GM21717 (cell line): ENCODE measurements at regions not wholly inside any gene's neighbourhood (a gene's known extent, or its start where the extent isn't known, plus 50 kb on each side); places are given as distances from the start of the nearest gene placed in this dataset.

Experiments
- ATAC-seq: cut with Tn5 transposase; IDR thresholded peaks from one replicate; pipeline ENCODE4 v1.9.1; 2021; ENCODE audit warnings: mild to moderate bottlenecking, moderate library complexity; ENCODE audit not compliant: unreplicated experiment

DNA sequence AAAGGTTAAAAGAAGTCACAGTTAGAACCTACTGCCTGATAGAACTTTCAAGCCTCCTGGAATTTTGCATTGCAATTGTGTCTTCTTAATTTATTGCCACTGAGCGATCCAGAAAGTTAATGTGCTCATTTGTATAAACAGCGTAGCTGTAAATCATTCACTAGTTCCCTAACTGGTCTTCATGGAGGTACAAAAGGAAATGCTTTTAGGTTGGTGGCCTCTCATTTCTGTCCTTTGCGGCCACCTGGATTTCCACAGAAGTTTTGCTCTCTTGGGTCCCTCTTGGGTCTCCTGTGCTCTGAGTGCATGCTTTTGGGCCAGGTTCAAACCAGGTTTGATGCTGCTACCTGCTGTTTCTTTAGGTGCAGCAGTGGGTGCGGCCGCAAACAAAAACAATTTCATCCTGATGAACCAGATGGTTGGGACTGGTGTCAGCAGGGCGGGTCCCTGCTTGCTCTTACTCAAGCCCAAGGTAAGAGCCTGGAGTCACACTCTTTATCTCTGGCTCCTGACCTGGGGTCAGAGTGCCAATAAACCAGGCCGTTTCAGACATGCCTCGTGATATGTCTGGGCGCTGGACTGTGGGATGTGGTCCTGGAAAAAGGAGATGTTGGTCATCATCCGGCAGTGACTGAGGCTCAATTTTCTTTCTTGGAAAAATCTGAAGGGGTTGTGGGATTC is 270.1 kb downstream of the PTTG2 start:
- no peak for ATAC-seq

DNA sequence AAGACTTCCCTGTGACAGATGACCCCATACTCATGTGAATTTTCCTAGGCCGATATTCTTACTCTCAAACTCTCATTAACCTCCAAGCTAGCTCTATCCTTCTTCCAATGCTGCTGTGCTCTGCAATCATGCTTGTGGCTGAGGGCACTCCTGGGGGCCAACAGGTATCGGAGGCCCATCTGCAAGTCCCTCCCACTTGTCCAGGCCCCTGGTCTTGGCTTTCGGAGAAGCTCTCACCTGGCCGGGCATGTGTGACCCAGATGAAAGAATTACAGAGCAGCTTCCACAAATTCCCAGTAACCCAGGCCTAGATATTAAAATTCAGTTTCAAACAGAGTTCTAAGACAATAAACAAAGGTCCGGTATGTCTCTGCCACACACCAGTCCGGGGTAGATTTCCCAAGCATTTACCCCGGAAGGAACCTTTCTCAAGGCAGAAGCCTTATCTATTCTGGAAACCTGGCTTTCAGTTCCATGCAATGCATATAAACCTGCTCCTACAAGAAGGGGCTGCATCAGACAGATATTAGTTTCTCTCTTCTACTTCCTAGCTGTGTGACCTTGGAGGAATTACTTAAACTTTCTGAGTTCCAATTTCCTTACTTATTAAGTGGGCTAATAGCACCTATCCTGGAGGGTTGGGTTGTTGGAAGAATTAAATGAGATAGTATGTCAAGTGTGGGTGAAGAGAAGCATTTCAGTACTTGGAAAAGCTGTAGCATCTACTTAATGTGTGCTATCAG is 270.8 kb downstream of the PTTG2 start:
- no peak for ATAC-seq

DNA sequence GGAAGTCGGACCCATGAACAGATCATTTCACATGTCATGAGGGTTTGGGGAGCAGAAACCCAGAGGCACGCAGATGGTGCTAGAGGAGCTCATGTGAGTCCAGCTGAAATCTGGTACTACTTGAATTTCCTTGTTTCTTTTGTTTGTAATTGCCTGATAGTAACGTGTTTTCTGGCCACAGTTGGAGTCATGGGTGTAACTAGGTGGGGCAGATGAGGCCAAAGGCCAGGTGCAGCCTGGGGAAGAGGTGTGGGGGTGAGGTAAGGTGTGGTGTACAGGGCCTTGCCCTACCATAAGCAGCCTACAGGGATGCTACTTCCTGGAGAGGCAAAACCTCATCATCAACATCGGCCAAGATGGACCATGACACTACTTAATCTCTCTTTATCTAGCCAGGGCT is 271.4 kb downstream of the PTTG2 start:
- no peak for ATAC-seq

DNA sequence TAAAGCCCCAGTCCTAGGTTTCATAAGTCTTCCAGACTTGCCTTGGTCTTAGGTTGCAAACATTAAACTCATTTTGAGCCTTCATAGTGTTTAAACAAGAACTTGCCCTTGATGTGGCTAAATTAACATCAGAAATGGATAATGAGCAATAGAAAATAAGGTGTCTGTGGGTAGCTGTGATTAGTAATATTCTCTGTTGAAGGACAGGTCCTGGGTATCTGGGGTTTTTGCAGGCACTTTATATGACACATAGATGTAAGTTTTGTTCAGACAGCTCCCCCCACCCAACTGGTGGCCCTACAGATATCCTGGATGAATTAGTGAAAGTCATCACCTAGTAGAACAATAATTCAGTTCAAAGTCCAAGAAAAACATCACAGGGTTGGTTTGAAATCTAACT is 272.5 kb downstream of the PTTG2 start:
- no peak for ATAC-seq

DNA sequence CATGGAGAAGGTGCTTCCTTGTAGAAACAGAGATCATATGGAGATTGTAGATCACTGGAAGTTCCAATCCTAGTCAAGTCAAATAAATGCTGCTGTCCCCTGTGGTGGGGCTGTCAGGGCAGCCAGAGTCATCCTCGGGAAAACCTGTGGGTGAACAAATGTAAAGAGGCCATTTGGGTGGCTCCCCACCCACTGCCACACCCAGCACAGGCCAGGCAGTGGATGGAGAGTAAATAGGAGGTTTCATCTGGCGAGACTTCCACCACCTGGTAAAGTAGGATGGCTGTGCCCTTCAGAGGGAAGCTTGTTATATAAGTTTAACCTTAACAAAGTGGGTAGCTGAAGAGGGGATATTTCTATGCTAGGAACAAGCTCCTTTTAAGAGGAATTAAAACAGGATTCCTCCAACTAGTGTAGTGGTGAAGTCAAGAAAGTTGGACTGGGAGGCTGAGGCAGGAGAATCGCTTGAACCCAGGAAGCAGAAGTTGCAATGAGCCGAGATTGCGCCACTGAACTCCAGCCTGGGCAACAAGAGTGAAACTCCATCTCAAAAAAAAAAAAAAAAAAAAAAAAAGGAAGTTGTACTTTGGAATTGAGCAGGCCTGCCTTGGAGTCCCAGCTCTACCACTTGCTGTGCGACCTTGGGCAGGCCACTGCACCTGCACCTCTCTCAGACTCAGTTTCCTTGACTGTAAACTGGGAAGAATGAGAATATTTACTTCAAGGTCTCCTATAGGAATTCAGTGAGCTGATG is 273.7 kb downstream of the PTTG2 start:
- no peak for ATAC-seq

DNA sequence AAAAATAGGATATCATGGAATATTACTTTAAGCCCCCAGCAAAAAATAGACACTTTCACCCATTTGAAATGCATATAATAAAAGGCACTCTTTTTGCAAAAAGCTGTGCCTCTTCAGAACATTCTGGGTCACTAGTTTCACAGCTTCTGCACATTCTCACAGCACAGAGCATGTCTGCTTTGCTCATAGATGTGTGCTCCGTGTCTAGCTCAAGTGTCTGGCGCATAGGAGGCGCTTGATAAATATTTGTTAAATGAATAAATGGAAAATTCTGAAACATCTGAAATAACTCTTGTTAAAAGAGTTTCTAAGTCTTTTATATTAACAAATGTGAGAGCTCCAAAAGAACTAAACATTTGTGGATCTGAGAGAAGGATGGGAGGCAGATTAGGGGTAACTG is 275.2 kb downstream of the PTTG2 start:
- no peak for ATAC-seq

DNA sequence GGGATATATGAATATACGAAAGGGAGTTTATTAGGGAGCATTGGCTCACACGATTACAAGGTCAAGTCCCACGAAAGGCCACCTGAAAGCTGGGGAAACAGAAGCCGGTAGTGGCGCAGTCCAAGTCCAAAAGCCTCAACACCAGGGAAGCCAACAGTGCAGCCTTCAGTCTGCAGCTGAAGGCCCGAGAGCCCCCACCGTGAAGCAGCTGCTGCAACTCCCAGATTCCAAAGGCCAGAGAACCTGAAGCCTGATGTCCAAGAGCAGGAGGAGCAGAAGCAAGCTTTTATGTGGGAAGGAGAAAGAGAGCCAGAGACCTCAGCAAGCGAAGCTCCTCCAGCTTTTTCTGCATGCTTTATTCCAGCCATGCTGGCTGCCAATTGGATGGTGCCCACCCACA is 275.8 kb downstream of the PTTG2 start:
- ATAC-seq = no peak

DNA sequence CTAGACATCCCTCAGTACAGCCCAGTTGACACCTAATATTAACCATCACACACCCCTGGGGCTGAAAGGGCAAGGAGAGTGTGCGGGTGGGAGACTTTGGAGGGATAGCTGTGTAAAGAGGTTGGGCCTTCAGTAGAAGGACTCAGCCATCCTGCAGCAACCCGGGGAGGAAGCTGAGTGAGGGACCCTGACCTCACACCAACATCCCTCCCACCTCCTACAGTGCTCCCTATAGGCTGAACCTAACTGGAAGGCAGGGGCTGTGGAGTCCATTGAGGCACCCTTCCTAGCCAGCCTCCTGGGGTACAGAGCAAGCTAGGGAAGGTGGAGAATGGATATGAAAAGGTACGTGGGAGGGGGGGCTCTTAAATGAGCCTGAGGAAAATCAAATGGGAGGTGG is 276.3 kb downstream of the PTTG2 start:
- no peak for ATAC-seq

DNA sequence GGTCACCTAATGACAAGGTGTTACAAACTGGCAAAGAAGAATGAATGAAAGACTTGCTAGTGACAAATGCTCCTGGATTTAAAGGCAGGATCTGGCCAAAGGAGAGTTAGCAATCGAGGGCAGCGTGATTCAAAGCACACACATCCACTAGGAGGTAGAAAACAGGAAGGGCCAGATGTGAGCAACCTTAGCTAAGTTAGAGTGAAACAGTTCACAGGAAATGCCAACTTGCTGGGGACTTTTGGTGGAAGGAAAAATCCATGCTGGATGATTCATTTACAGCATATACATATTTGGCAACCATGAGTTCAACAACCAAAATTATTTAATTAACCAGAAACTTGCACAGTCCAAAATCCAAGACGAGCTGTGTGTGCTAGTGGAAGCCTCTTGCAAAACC is 276.9 kb downstream of the PTTG2 start:
- ATAC-seq = no peak

DNA sequence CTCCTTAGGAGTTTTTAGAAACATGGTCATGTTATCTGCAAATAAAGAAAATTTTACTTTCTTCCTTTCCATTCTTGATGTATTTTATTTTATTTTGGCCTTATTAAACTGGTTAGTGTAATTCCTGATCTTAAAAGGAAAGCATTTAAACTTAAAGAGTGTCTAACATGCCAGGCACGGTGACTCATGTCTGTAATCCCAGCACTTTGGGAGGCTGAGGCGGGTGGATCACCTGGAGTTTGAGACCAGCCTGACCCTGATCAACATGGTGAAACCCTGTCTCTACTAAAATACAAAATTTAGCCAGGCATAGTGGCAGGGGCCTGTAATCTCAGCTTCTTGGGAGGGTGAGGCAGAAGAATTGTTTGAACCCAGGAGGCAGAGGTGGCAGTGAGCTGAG is 281.3 kb downstream of the PTTG2 start:
- no peak for ATAC-seq

DNA sequence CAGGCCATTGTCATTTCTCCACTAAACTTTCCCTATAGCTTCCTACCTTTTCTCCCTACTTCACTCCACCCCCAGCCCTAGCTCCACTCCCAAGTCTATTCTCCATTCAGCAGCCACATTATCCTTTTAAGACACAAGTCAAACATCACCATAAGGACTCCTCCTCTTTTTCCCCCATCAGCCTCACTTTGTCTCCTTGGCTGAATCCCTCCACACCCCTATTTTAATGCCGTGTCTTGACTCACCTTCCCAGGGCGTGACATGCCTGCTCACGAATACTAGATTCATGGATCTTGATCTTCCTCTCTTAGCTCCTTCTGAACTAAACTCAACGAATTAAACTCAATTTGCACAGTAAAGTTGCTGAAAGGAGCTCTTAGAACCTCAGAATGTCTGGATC is 281.9 kb downstream of the PTTG2 start:
- ATAC-seq = no peak

DNA sequence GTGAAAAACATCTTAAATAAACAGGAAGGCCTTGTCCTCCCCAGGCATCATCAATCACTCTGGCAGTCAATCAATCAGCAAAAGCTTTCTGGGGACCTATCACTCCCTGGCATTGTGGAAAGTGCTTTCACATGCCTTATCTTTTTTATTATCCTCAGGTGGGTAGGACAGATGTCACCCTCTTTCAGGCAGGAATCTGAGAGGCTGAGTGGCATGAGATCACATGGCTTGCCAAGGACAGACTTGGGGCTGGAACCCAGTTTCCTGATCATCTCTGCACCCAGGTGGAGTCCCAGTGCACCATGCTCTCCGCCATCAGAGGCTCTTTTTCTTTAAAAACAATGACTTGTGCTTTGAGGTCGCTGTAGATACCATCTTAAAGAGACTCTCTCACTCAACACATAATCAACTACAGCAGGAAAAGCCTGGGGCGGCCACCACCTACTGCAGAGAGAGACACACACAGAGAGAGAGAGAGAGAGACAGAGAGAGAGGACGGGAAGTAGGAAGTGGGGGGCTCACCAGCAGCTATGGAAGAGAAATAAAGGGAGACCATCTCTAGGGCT is 282.7 kb downstream of the PTTG2 start:
- ATAC-seq = no peak

DNA sequence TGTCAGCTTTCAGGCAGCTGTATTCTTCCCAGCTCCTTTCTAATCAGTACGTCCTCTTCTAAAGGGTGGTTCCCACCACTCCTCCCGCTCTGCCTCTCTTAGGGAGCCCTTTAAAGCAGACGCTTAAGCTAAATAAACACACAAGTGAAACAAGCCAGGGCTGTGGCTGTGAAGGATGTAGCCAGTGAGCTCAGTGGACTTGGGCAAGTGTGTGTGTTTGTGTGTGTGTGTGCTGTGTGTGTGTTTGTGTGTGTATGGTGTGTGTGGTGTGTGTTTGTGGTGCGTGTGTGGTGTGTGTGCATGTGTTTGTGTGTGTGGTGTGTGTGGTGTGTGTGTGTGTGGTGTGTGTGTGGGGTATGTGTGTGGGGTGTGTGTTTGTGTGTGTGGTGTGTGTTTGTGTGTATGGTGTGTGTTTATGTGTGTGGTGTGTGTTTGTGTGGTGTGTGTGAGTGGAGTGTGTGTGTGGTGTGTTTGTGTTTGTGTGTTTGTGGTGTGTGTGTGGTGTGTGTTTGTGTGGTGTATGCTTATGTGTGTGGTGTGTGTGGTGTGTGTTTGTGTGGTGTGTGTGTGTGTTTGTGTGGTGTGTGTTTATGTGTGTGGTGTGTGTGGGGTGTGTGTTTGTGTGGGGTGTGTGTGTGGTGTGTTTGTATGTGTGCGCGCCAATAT is 283.3 kb downstream of the PTTG2 start:
- no peak for ATAC-seq

DNA sequence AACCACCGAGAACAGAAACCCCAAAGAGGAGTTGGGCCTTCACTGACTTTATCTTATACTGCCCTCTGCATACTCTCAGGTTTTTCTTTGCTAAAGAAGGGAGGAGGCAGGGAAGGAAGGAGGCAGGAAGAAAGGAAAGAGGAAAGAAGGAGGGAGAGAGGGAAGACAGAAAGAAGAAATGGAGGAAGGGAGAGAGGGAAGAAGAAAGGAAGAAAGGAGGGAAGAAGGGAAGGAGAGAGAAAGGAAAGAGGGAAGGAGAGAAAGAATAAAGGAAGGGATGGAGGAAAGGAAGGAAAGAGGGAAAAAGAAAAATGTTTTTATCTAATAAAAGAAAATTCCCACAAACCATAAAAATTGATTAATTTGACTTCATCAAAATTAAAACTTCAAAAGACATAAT is 294.6 kb downstream of the PTTG2 start:
- ATAC-seq = no peak

DNA sequence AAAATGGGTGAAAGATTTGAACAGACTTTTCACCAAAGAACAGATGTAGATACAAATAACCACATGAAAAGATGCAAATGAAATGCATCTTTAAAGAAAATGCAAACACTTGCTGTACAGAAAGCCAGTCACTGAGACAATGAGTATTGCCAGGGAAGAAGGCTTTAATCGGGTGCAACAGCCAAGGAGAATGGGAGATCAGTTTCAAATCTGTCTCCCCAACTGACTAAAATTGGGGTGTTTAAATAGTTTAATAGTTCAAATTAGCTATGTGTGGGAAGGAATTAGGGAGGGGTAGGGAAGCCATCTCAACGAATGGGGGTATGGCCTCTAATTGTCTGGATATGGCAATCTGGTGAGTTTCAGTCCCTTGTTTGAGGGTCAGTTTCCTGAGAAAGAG is 295.4 kb downstream of the PTTG2 start:
- ATAC-seq = no peak

DNA sequence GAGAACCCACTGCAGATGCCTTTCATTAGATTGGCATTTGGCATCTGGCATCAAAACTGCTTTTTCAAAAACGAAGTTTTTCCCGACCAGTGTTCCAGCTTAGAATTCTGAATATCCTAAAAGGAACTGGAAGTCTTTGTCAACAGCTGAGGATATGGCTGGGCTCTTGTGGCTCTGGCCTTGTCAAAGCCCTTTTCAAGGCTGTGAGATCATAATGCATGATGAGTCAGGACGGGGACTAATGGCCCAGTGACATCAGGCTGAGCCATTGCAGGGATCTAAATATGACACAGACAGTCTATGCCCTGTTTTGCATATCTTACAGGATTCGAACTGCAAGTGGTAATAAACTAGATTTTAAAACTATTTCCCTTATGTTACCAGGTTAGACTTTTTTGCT is 306.4 kb downstream of the PTTG2 start:
- ATAC-seq = peak; percentile 55

DNA sequence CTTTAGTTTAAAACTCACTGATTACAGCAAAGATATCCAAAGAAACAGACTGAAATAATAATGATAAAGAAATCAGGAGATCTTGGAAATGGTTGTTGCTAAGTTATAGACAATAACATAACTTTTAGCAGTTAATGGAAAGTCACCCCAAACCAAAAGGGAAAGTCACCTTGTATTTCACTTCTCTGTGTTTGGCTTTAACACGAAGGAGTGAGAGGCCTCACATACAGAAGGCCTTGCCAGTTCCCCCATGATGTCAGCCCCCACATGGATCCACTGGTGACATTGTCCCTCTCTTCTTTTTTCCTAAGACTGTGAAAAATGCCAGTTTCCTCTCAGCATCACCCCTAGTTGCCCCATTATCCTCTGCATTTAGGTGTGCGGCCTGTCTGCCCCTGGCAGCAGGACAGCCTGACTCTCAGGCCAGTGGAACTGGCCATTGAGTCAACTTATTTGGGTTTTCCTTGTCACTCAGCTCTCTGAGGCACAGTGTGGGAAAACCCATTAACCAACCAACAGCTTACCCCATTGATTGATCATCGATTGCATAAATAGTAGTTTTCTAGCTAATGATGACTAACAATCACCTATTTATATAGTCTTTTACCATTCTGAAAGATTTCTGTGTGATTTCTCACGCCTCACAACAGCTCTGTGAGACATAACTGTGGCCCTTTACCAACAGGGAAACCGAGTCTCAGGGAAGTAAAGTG is 308.1 kb downstream of the PTTG2 start:
- ATAC-seq = no peak

DNA sequence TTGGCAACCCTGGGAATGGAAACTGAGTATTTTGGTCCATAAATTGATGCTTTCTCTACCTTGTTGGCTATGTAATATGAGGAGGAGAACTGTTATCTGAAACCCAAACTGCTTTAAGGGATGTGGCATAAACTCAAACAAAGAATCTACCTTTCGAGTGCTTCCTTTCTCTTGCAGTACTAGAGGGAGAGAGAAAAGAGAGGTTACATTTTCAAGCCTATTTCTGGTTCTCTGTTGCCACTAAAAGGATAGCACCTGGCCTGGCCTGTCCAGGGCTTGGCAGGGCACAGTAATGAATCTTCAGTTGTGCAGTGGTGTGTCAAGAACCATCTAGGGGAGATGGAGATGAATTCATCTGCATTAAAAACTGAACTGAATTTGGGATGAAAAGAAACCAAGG is 308.6 kb downstream of the PTTG2 start:
- no peak for ATAC-seq

DNA sequence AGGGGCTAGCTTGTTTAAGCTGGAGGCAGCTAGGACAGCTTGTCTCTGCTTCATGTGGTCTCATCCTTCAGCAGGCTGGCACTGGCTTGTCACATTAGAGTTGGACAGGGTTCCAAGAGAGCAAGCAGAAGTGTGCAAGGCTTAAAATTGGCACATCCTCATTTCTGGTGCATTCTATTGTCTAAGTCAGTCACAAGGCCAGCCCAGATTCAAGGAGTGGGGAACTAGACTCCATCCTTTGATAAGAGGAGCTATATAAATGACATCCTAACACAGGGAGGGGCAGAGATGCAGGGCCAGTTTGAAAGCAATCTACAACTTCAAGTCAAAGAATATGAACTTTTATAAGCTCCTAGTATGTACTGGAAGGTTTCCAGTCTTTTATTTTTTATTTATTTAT is 313.2 kb downstream of the PTTG2 start:
- ATAC-seq = no peak

DNA sequence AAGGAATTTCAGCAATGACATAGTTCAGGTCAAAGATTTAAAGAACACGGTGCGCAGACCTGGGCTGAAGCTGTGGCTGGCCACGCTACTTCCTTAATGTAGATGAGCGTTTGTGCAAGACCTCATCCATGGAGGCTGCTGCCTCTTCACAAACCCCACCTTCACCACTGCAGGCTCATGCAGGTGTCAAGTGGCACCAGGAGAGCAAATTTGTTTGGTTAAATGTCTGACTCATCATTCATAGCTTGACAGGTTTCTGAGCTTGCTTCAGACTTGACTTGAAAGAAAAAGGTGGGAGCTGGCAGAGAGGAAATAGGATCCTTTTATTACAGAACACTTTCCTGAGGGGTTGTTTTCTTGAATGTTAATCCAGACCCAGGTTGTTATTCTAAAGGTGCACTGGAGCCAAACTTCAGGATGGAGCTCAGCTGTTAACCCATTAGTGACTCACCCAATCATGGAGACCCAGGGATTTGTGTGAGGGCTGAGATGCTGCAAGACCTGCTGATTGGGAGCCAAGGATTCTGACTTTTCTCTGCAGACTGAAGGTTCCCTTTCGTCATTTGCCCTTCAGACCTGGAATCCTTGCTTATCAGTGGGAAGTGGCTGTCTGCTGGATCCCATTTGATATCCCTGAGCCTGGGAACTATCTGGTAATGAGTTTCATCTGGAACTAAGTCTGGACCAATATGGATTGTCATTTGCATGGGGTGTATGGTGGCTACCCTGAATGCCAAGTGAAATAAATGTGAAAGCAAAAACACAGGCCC is 315.3 kb downstream of the PTTG2 start:
- ATAC-seq = no peak
